GM12878 (cell line): ENCODE measurements at regions not wholly inside any gene's neighbourhood (a gene's known extent, or its start where the extent isn't known, plus 50 kb on each side); places are given as distances from the start of the nearest gene placed in this dataset.

Experiments used
- ATAC-seq: fragments of 200-7000 bp; cut with Tn5 transposase; 3 replicates; pipeline ENCODE4 v1.9.1; 2020; ENCODE audit warnings: mild to moderate bottlenecking, moderate library complexity
- BruUV-seq: library from RNA; stranded (reverse); fragments of 400-500 nt; replicated peaks from 2 replicates; lab custom pipeline; 2021; lab: Mats Ljungman, UMichigan
- CTCF ChIA-PET: fragments of 300-600 bp; sonication (Branson Sonifier 250); formaldehyde crosslinking; extraction: SDS; loops from one replicate; lab custom pipeline; 2021; ENCODE audit warnings: inconsistent platforms; lab: Yijun Ruan, JAX
- POLR2A ChIA-PET: fragments of 350-600 bp; formaldehyde crosslinking; extraction: SDS; loops from one replicate; lab custom pipeline; 2021; ENCODE audit warnings: inconsistent platforms; lab: Charles Lee
- RAD21 ChIA-PET: fragments of 300-600 bp; sonication (Branson Sonifier 250); formaldehyde crosslinking; loops from one replicate; lab custom pipeline; 2023; ENCODE audit warnings: antibody characterized with exemption; ENCODE audit not compliant: unreplicated experiment; lab: Charles Lee
- SMC1A ChIA-PET: fragments of 300-600 bp; sonication (Branson Sonifier 250); formaldehyde crosslinking; loops from one replicate; lab custom pipeline; 2023; ENCODE audit not compliant: unreplicated experiment, uncharacterized antibody; lab: Charles Lee
- DNase-seq: peaks from one replicate; pipeline ENCODE4 v3.0.0-alpha.2; 2011; ENCODE audit warnings: low read depth, low spot score
- FAIRE-seq: peaks from 3 replicates; lab custom pipeline; 2011; peaks lifted over from hg19 to GRCh38; lab: Jason Lieb, UNC
- H2AFZ ChIP-seq: 2 replicates; pipeline ENCODE4 v1.6.0; 2011; ENCODE audit warnings: low read depth, low read length, control low read depth; ENCODE audit not compliant: control insufficient read depth
- H3K27ac ChIP-seq: 2 replicates; pipeline ENCODE4 v1.5.1; 2011; ENCODE audit warnings: control low read depth; ENCODE audit not compliant: control insufficient read depth, insufficient read depth
- H3K27me3 ChIP-seq, 2 experiments: replicated peaks in 1 of 2; 2 replicates each; pipeline versions ENCODE4 v1.6.0 to v1.6.1; 2011; ENCODE audit warnings: low read length in 1 of 2; ENCODE audit not compliant: control insufficient read depth in 2 of 2, insufficient read depth in 2 of 2
- H3K36me3 ChIP-seq, 2 experiments: 2 replicates each; pipeline ENCODE4 v1.5.1; 2011; ENCODE audit warnings: low read length in 1 of 2; ENCODE audit not compliant: control insufficient read depth in 2 of 2, insufficient read depth in 2 of 2
- H3K4me1 ChIP-seq: 2 replicates; pipeline ENCODE4 v1.6.1; 2011; ENCODE audit warnings: mild to moderate bottlenecking, low read length, moderate library complexity, mixed read lengths; ENCODE audit not compliant: control insufficient read depth, insufficient read depth
- H3K4me2 ChIP-seq: 2 replicates; pipeline ENCODE4 v1.6.0; 2011; ENCODE audit warnings: control low read depth; ENCODE audit not compliant: control insufficient read depth, insufficient read depth
- H3K4me3 ChIP-seq: fragments of 200-600 bp; sonication (generic); 2 replicates; pipeline ENCODE4 v1.5.1; 2016
- H3K79me2 ChIP-seq: 2 replicates; pipeline ENCODE4 v1.6.0; 2011; ENCODE audit warnings: low read length; ENCODE audit not compliant: control insufficient read depth, insufficient read depth
- H3K9ac ChIP-seq: 2 replicates; pipeline ENCODE4 v1.8.0; 2011; ENCODE audit warnings: low read length, control low read depth, mixed read lengths; ENCODE audit not compliant: control insufficient read depth, insufficient read depth
- H3K9me3 ChIP-seq: replicated peaks from 3 replicates; pipeline ENCODE4 v1.5.1; 2011; ENCODE audit warnings: mild to moderate bottlenecking, low read length; ENCODE audit not compliant: control insufficient read depth, insufficient read depth
- H4K20me1 ChIP-seq: 2 replicates; pipeline ENCODE4 v1.6.0; 2011; ENCODE audit not compliant: control insufficient read depth, insufficient read depth
- BCLAF1 ChIP-seq: fragments of 450-650 bp; IDR thresholded peaks from 2 replicates; pipeline ENCODE4 v1.6.1; 2017; ENCODE audit warnings: antibody characterized with exemption, mild to moderate bottlenecking, moderate library complexity
- CBX3 ChIP-seq: fragments of 200-600 bp; sonication (generic); IDR thresholded peaks from 2 replicates; pipeline ENCODE4 v1.6.1; 2016; ENCODE audit warnings: low read depth, borderline replicate concordance
- CBX5 ChIP-seq: sonication (generic); IDR thresholded peaks from 2 replicates; pipeline ENCODE4 v1.6.1; 2016; ENCODE audit warnings: low read depth, moderate library complexity, mild to moderate bottlenecking, inconsistent platforms
- CEBPZ ChIP-seq: fragments of 150-350 bp; IDR thresholded peaks from 2 replicates; pipeline ENCODE4 v1.6.1; 2016; ENCODE audit warnings: low read depth, low read length
- ETV6 ChIP-seq, 2 experiments: fragments of 450-650 bp in 1 of 2; IDR thresholded peaks in 1 of 2; conservative IDR thresholded peaks in 1 of 2; 2 replicates each; pipeline ENCODE4 v1.6.1; 2014; ENCODE audit warnings: antibody characterized with exemption in 1 of 2, borderline replicate concordance in 1 of 2, low read depth in 1 of 2, mild to moderate bottlenecking in 1 of 2, moderate library complexity in 1 of 2
- JUNB ChIP-seq: IDR thresholded peaks from 2 replicates; pipeline ENCODE4 v1.6.1; 2016; ENCODE audit warnings: antibody characterized with exemption, mild to moderate bottlenecking
- NKRF ChIP-seq: fragments of 450-650 bp; conservative IDR thresholded peaks from 2 replicates; pipeline ENCODE4 v1.6.1; 2017; ENCODE audit warnings: mild to moderate bottlenecking, moderate library complexity
- POLR2A ChIP-seq: IDR thresholded peaks from 2 replicates; pipeline ENCODE4 v1.6.1; 2011; ENCODE audit warnings: low read depth, mild to moderate bottlenecking, low read length
- RAD51 ChIP-seq: fragments of 450-650 bp; IDR thresholded peaks from 2 replicates; pipeline ENCODE4 v1.6.1; 2016; ENCODE audit warnings: moderate library complexity, mild to moderate bottlenecking, inconsistent platforms
- WRNIP1 ChIP-seq: IDR thresholded peaks from 2 replicates; pipeline ENCODE4 v1.6.1; 2011; ENCODE audit warnings: low read depth, low read length, improper control_type of control experiment, borderline replicate concordance
- ZNF687 ChIP-seq: fragments of 450-650 bp; IDR thresholded peaks from 2 replicates; pipeline ENCODE4 v1.6.1; 2017; ENCODE audit warnings: mild to moderate bottlenecking, moderate library complexity
- WGBS: methylation state at CpG from one replicate; pipeline ENCODE4 v1.1.6; 2016; ENCODE audit warnings: low lambda C conversion rate; ENCODE audit not compliant: insufficient replicate concordance, insufficient coverage; ENCODE audit errors: missing lambda C conversion rate; 5-methylcytosine and 5-hydroxymethylcytosine counted together
- in situ Hi-C: fragments of 300-500 bp; cut with MboI; formaldehyde crosslinking; loops from 9 replicates; pipeline ENCODE4 v1.14.3; 2018; ENCODE audit warnings: mixed read lengths
- intact Hi-C: fragments of 100-400 bp; cut with micrococcal nuclease; formaldehyde crosslinking; loops from one replicate; pipeline ENCODE4 v1.14.2; 2022; ENCODE audit not compliant: unreplicated experiment

- no peak for TF ChIP-seq NKRF
- TF ChIP-seq CBX3 = no peak
- TF ChIP-seq CEBPZ = no peak
- TF ChIP-seq POLR2A = no peak
- no peak for TF ChIP-seq RAD51
Measured at GRCh38 chr21:35652196-35652595, 408.1 kb downstream of the SETD4 start (continued).

GRCh38 chr21:35651196-35651595, 409.1 kb downstream of the SETD4 start:
- intact Hi-C loops = no loop called here
- H3K4me1 ChIP-seq = no peaks in the 10 kb centered on the region
- no peak overlapping the region for H3K4me2 ChIP-seq
- FAIRE-seq (no peak), DNase-seq (no peak), ATAC-seq (no peak)
- no TSS peak for BruUV-seq
- H4K20me1 ChIP-seq = no peaks in the 10 kb centered on the region
- H3K9me3 ChIP-seq = no peaks in the 10 kb centered on the region
- POLR2A ChIA-PET = no interaction called here
- no peaks in the 10 kb centered on the region for H3K36me3 ChIP-seq
- H3K27ac ChIP-seq = no peak overlapping the region
- SMC1A ChIA-PET = no interaction called here
- RAD21 ChIA-PET = no interaction called here
- 45% methylated on average over 4 of the region's 4 CpGs for WGBS
- H3K27me3 ChIP-seq = no peaks in the 10 kb centered on the region; a peak in 1 of 4 replicates
- H2AFZ ChIP-seq = no peak overlapping the region
- CTCF ChIA-PET = no interaction called here
- in situ Hi-C loops = no loop called here
- H3K79me2 ChIP-seq = no peaks in the 10 kb centered on the region
- no peak overlapping the region for H3K9ac ChIP-seq
- no peak overlapping the region for H3K4me3 ChIP-seq
- TF ChIP-seq CBX5 (no peak), BCLAF1 (no peak), ETV6 (conservative IDR thresholded peaks at IDR 0.05 in 1 of 2, IDR thresholded peaks at IDR 0.05 in 1 of 2; ENCODE audit: borderline replicate concordance in 1 of 2, low read depth in 1 of 2) (no peak), JUNB (no peak), ZNF687 (no peak), WRNIP1 (no peak)
